CD4-positive, alpha-beta T cell treated with Interleukin-4 for 4 hours (primary cell): ENCODE measurements at regions not wholly inside any gene's neighbourhood (a gene's known extent, or its start where the extent isn't known, plus 50 kb on each side); places are given as distances from the start of the nearest gene placed in this dataset.

ENCODE experiments used
- DNase-seq: peaks from one replicate; pipeline ENCODE4 v3.0.0-alpha.2; 2020

GRCh38 chr20:24376311-24377099 is 92.9 kb upstream of the SYNDIG1 start:
- no peak for DNase-seq

- no peak for DNase-seq
These were observed 96.1 kb upstream of the SYNDIG1 start for GRCh38 chr20:24373372-24373771.

GRCh38 chr20:24370911-24371695 is 98.3 kb upstream of the SYNDIG1 start:
- no peak for DNase-seq

- no peak for DNase-seq
These were observed 99.2 kb upstream of the SYNDIG1 start for GRCh38 chr20:24370249-24370648.

- no peak for DNase-seq
These were observed 101.2 kb upstream of the SYNDIG1 start for GRCh38 chr20:24368253-24368652.

- DNase-seq: no peak
These were observed 103.0 kb upstream of the SYNDIG1 start for GRCh38 chr20:24366336-24367004.

- no peak for DNase-seq
These were observed 103.8 kb upstream of the SYNDIG1 start for GRCh38 chr20:24365670-24366069.

- DNase-seq: no peak
These were observed 104.9 kb upstream of the SYNDIG1 start for GRCh38 chr20:24364482-24364881.

- no peak for DNase-seq
These were observed 106.4 kb upstream of the SYNDIG1 start for GRCh38 chr20:24363031-24363430.

- DNase-seq: no peak
These were observed 107.3 kb upstream of the SYNDIG1 start for GRCh38 chr20:24362080-24362479.

GRCh38 chr20:24361541-24361940 is 107.9 kb upstream of the SYNDIG1 start:
- DNase-seq: no peak

GRCh38 chr20:24360531-24360930 is 108.9 kb upstream of the SYNDIG1 start:
- no peak for DNase-seq

GRCh38 chr20:24359321-24360027 is 110.0 kb upstream of the SYNDIG1 start:
- no peak for DNase-seq

GRCh38 chr20:24357931-24358330 is 111.5 kb upstream of the SYNDIG1 start:
- DNase-seq: no peak

- no peak for DNase-seq
These were observed 112.3 kb upstream of the SYNDIG1 start for GRCh38 chr20:24357177-24357576.

- DNase-seq: no peak
These were observed 116.2 kb upstream of the SYNDIG1 start for GRCh38 chr20:24353135-24353690.

GRCh38 chr20:24350923-24351368 is 118.5 kb upstream of the SYNDIG1 start:
- no peak for DNase-seq

GRCh38 chr20:24341781-24342180 is 127.6 kb upstream of the SYNDIG1 start:
- no peak for DNase-seq

GRCh38 chr20:24340933-24341332 is 128.5 kb upstream of the SYNDIG1 start:
- DNase-seq: no peak

GRCh38 chr20:24339210-24339641 is 130.2 kb upstream of the SYNDIG1 start:
- DNase-seq: no peak

GRCh38 chr20:24337551-24337950 is 131.9 kb upstream of the SYNDIG1 start:
- DNase-seq: no peak

- DNase-seq: no peak
These were observed 132.4 kb upstream of the SYNDIG1 start for GRCh38 chr20:24337069-24337468.

GRCh38 chr20:24334830-24335229 is 134.6 kb upstream of the SYNDIG1 start:
- no peak for DNase-seq
